Stomach (tissue), 8 donors: ENCODE measurements at regions not wholly inside any gene's neighbourhood (a gene's known extent, or its start where the extent isn't known, plus 50 kb on each side); places are given as distances from the start of the nearest gene placed in this dataset.

Source experiments
- DNase-seq, 2 donors: peaks; one replicate each; pipeline versions ENCODE4 v3.0.0 to v3.0.0-alpha.2; 2013 to 2019
- H3K27ac ChIP-seq, 5 donors: fragments of 200-600 bp in 4 of 5; sonication (generic) in 4 of 5; one replicate each; pipeline ENCODE4 v1.5.1; 2013 to 2019; ENCODE audit warnings: mild to moderate bottlenecking in 1 of 5, moderate library complexity in 1 of 5
- H3K27me3 ChIP-seq, 3 donors: fragments of 200-600 bp; sonication (generic); one replicate each; pipeline ENCODE4 v1.5.1; 2017 to 2019; ENCODE audit warnings: mixed run types in 1 of 3
- H3K36me3 ChIP-seq, 4 donors: fragments of 200-600 bp; sonication (generic); 1 replicate in 3 of 4; 2 replicates in 1 of 4; pipeline ENCODE4 v1.5.1; 2016 to 2019
- H3K4me1 ChIP-seq, 4 donors: fragments of 200-600 bp; sonication (generic); one replicate each; pipeline ENCODE4 v1.5.1; 2016 to 2019
- H3K4me3 ChIP-seq, 4 donors: fragments of 200-600 bp; sonication (generic) in 3 of 4; one replicate each; pipeline ENCODE4 v1.5.1; 2016 to 2019; ENCODE audit warnings: mild to moderate bottlenecking in 1 of 4
- H3K9me3 ChIP-seq, 4 donors: fragments of 200-600 bp; sonication (generic); one replicate each; pipeline ENCODE4 v1.5.1; 2016 to 2019
- CTCF ChIP-seq, 7 experiments: fragments of 450-650 bp in 4 of 7; fragments of 200-600 bp in 3 of 7; sonication (generic) in 3 of 7; IDR thresholded peaks; one replicate each; pipeline ENCODE4 v1.5.1; 2016 to 2019; ENCODE audit warnings: antibody characterized with exemption in 7 of 7, control low read depth in 2 of 7, mild to moderate bottlenecking in 1 of 7
- EP300 ChIP-seq: sonication (generic); formaldehyde crosslinking; IDR thresholded peaks from one replicate; pipeline ENCODE4 v1.6.1; 2017; ENCODE audit warnings: antibody characterized with exemption
- POLR2A ChIP-seq, 4 donors: fragments of 450-650 bp; IDR thresholded peaks; one replicate each; pipeline ENCODE4 v1.6.1; 2016; ENCODE audit warnings: antibody characterized with exemption in 4 of 4, control low read depth in 2 of 4, mild to moderate bottlenecking in 1 of 4, moderate library complexity in 1 of 4
- POLR2AphosphoS5 ChIP-seq, 3 donors: sonication (generic); formaldehyde crosslinking; IDR thresholded peaks; one replicate each; pipeline ENCODE4 v1.6.1; 2016; ENCODE audit warnings: antibody characterized with exemption in 3 of 3
- WGBS, 5 donors: extraction: QIAGEN DNeasy Blood & Tissue Kit in 3 of 5; methylation state at CpG; one replicate each; pipeline versions ENCODE4 v1.1.5 to v1.1.7; 2013 to 2018; 5-methylcytosine and 5-hydroxymethylcytosine counted together
- intact Hi-C: fragments of 100-400 bp; cut with DNase I; formaldehyde crosslinking; loops from one replicate; pipeline ENCODE4 v1.15.1; 2023; ENCODE audit warnings: low total_unique reads
- donor health status: healthy with polysubstance abuse.
- donor health status: Bipolar disorder and iron deficiency.
- donor health status: healthy.

GRCh38 chrX:113962343-113962742 lies 621.5 kb upstream of the HTR2C start:
- Histone ChIP-seq H3K9me3 (no peaks in the 10 kb centered on the region), H3K4me3 (no peak overlapping the region), H3K27me3 (no peaks in the 10 kb centered on the region), H3K4me1 (no peaks in the 10 kb centered on the region), H3K27ac (no peak overlapping the region), H3K36me3 (no peaks in the 10 kb centered on the region)
- no peak for DNase-seq
- no peak for TF ChIP-seq CTCF (IDR thresholded peaks at IDR 0.05)
- intact Hi-C loops = no loop called here
- WGBS, 5 donors = 11 to 26% (median 18%) methylated on average over 1 of the region's 1 CpG

- H3K4me1 ChIP-seq = no peaks in the 10 kb centered on the region
- H3K9me3 ChIP-seq = no peaks in the 10 kb centered on the region
- no peaks in the 10 kb centered on the region for H3K36me3 ChIP-seq
- TF ChIP-seq POLR2A (IDR thresholded peaks at IDR 0.05) = no peak
- TF ChIP-seq EP300 = no peak
- TF ChIP-seq POLR2AphosphoS5 (IDR thresholded peaks at IDR 0.05) = no peak
- TF ChIP-seq CTCF (IDR thresholded peaks at IDR 0.05) = no peak
- DNase-seq = no peak
- no peaks in the 10 kb centered on the region for H3K27me3 ChIP-seq
- H3K4me3 ChIP-seq = no peak overlapping the region
- intact Hi-C loops = no loop called here
- H3K27ac ChIP-seq = no peak overlapping the region
- 25 to 51% (median 47%) methylated on average over 4 of the region's 4 CpGs for WGBS, 5 donors
Measured at GRCh38 chrX:113959912-113960626, 623.8 kb upstream of the HTR2C start.

- 59 to 90% (median 78%) methylated on average over 6 of the region's 6 CpGs for WGBS, 5 donors
- no peak for DNase-seq
- TF ChIP-seq POLR2AphosphoS5 (IDR thresholded peaks at IDR 0.05) = no peak
- TF ChIP-seq EP300 = no peak
- TF ChIP-seq POLR2A (IDR thresholded peaks at IDR 0.05) = no peak
- no peak for TF ChIP-seq CTCF (IDR thresholded peaks at IDR 0.05)
Measured at GRCh38 chrX:113956936-113957335, 627.0 kb upstream of the HTR2C start.

GRCh38 chrX:113954297-113954696 lies 629.6 kb upstream of the HTR2C start:
- no peak overlapping the region for H3K27ac ChIP-seq
- intact Hi-C loops = no loop called here
- TF ChIP-seq CTCF (IDR thresholded peaks at IDR 0.05) (no peak), EP300 (no peak), POLR2A (IDR thresholded peaks at IDR 0.05) (no peak), POLR2AphosphoS5 (IDR thresholded peaks at IDR 0.05) (no peak)
- DNase-seq = no peak
- H3K27me3 ChIP-seq = peaks cover 0 to 3% (median 0%) of the 10 kb centered on the region in 3 donors
- H3K4me1 ChIP-seq = no peaks in the 10 kb centered on the region
- WGBS, 5 donors = 78 to 86% (median 81%) methylated on average over 3 of the region's 3 CpGs
- no peak overlapping the region for H3K4me3 ChIP-seq
- peaks cover 0 to 12% (median 5%) of the 10 kb centered on the region in 4 donors for H3K9me3 ChIP-seq
- H3K36me3 ChIP-seq = no peaks in the 10 kb centered on the region

More at GRCh38 chrX:113956936-113957335, 627.0 kb upstream of the HTR2C start:
- no peaks in the 10 kb centered on the region for H3K4me1 ChIP-seq
- intact Hi-C loops = no loop called here
- no peaks in the 10 kb centered on the region for H3K36me3 ChIP-seq
- H3K9me3 ChIP-seq = peaks cover 0 to 4% (median 0%) of the 10 kb centered on the region in 4 donors
- H3K27me3 ChIP-seq = no peaks in the 10 kb centered on the region
- H3K4me3 ChIP-seq = no peak overlapping the region
- no peak overlapping the region for H3K27ac ChIP-seq
